Panc1 (cell line): ENCODE measurements at regions not wholly inside any gene's neighbourhood (a gene's known extent, or its start where the extent isn't known, plus 50 kb on each side); places are given as distances from the start of the nearest gene placed in this dataset.

ENCODE experiments used
- ATAC-seq: fragments of 200-7000 bp; cut with Tn5 transposase; 2 replicates; pipeline ENCODE4 v1.9.1; 2020; ENCODE audit warnings: mild to moderate bottlenecking, moderate library complexity
- BruUV-seq: library from RNA; stranded (reverse); fragments of 400-500 nt; replicated peaks from 2 replicates; lab custom pipeline; 2021; lab: Mats Ljungman, UMichigan
- CTCF ChIA-PET: fragments of 300-600 bp; sonication (Branson Sonifier 250); formaldehyde crosslinking; loops from one replicate; lab custom pipeline; 2022; ENCODE audit warnings: antibody characterized with exemption; lab: Charles Lee
- POLR2A ChIA-PET: fragments of 300-600 bp; sonication (Branson Sonifier 250); formaldehyde crosslinking; loops from one replicate; lab custom pipeline; 2022; ENCODE audit warnings: antibody characterized with exemption; lab: Charles Lee
- DNase-seq: peaks from one replicate; pipeline ENCODE4 v3.0.0-alpha.2; 2010; ENCODE audit warnings: low read depth, low spot score
- H3K27ac ChIP-seq: 2 replicates; pipeline ENCODE4 v1.5.1; 2011; ENCODE audit warnings: mild to moderate bottlenecking, low read length, inconsistent platforms
- H3K27me3 ChIP-seq: fragments of 200-500 bp; sonication (Bioruptor generic); 2 replicates; pipeline ENCODE4 v1.6.0; 2014; ENCODE audit warnings: low read length, inconsistent platforms; ENCODE audit not compliant: control insufficient read depth, insufficient read depth
- H3K36me3 ChIP-seq: fragments of 200-500 bp; sonication (Bioruptor generic); 2 replicates; pipeline ENCODE4 v1.5.1; 2014; ENCODE audit warnings: inconsistent platforms, mild to moderate bottlenecking, low read length, moderate library complexity; ENCODE audit not compliant: control insufficient read depth, insufficient read depth
- H3K4me1 ChIP-seq: 2 replicates; pipeline ENCODE4 v1.5.1; 2011; ENCODE audit warnings: inconsistent platforms, mild to moderate bottlenecking, low read length, moderate library complexity; ENCODE audit not compliant: control insufficient read depth, insufficient read depth
- H3K4me3 ChIP-seq, 2 experiments: 2 replicates each; pipeline ENCODE4 v1.5.1; 2011 to 2012; ENCODE audit warnings: low read depth in 2 of 2, low read length in 2 of 2, mild to moderate bottlenecking in 2 of 2, inconsistent platforms in 1 of 2, moderate library complexity in 1 of 2
- H3K9me3 ChIP-seq: fragments of 200-500 bp; sonication (Bioruptor generic); 2 replicates; pipeline ENCODE4 v1.5.1; 2014; ENCODE audit warnings: low read depth, mild to moderate bottlenecking, inconsistent platforms, low read length, moderate library complexity; ENCODE audit not compliant: control insufficient read depth, insufficient read depth
- CTCF ChIP-seq: fragments of 450-650 bp; IDR thresholded peaks from 2 replicates; pipeline ENCODE4 v1.5.1; 2017; ENCODE audit warnings: mild to moderate bottlenecking
- POLR2AphosphoS5 ChIP-seq: IDR thresholded peaks from 2 replicates; pipeline ENCODE4 v1.6.1; 2012; ENCODE audit warnings: mild to moderate bottlenecking, low read depth, low read length, moderate library complexity
- REST ChIP-seq, 2 experiments: IDR thresholded peaks; 2 replicates each; pipeline ENCODE4 v1.6.1; 2011 to 2012; ENCODE audit warnings: low read depth in 2 of 2, control low read depth in 1 of 2, low read length in 1 of 2, mild to moderate bottlenecking in 1 of 2, moderate library complexity in 1 of 2; ENCODE audit not compliant: insufficient read depth in 1 of 2
- SIN3A ChIP-seq: IDR thresholded peaks from 2 replicates; pipeline ENCODE4 v1.6.1; 2012; ENCODE audit warnings: low read depth, mild to moderate bottlenecking, low read length, moderate library complexity, borderline replicate concordance; ENCODE audit not compliant: insufficient read depth
- TCF7L2 ChIP-seq: IDR thresholded peaks from 2 replicates; pipeline ENCODE4 v1.6.1; 2011; ENCODE audit warnings: mild to moderate bottlenecking, low read depth, low read length, inconsistent platforms
- in situ Hi-C: cut with HindIII; loops from 2 replicates; pipeline ENCODE4 v1.10.0; 2016; ENCODE audit warnings: low sequenced_read_pairs, low pct_unique_long_range_greater_than_20kb
- intact Hi-C: fragments of 100-400 bp; cut with micrococcal nuclease; formaldehyde crosslinking; loops from one replicate; pipeline ENCODE4 v1.10.0; 2022; ENCODE audit not compliant: unreplicated experiment

GRCh38 chr2:155518094-155518493, 814.4 kb downstream of the NR4A2 start:
- H3K4me3 ChIP-seq, result no peak overlapping the region
- no peaks in the 10 kb centered on the region for H3K4me1 ChIP-seq
- POLR2A ChIA-PET, result no interaction called here
- intact Hi-C loops, result no loop called here
- CTCF ChIA-PET, result no interaction called here
- no TSS peak for BruUV-seq
- no peak overlapping the region for H3K27ac ChIP-seq
- H3K9me3 ChIP-seq, result no peaks in the 10 kb centered on the region
- DNase-seq, result no peak
- no peak for ATAC-seq
- H3K36me3 ChIP-seq, result no peaks in the 10 kb centered on the region
- H3K27me3 ChIP-seq, result no peaks in the 10 kb centered on the region
- TF ChIP-seq CTCF (no peak), POLR2AphosphoS5 (no peak), SIN3A (no peak), TCF7L2 (no peak), REST (IDR thresholded peaks at IDR 0.05; ENCODE audit: insufficient read depth in 1 of 2, low read depth in 2 of 2, low read length in 1 of 2) (no peak)
- in situ Hi-C loops, result no loop called here

GRCh38 chr2:155517362-155517761, 815.2 kb downstream of the NR4A2 start:
- no peaks in the 10 kb centered on the region for H3K36me3 ChIP-seq
- H3K9me3 ChIP-seq, result no peaks in the 10 kb centered on the region
- CTCF ChIA-PET, result no interaction called here
- no peaks in the 10 kb centered on the region for H3K4me1 ChIP-seq
- no peak overlapping the region for H3K27ac ChIP-seq
- in situ Hi-C loops, result no loop called here
- TF ChIP-seq POLR2AphosphoS5 (no peak), CTCF (no peak), SIN3A (no peak), REST (IDR thresholded peaks at IDR 0.05; ENCODE audit: insufficient read depth in 1 of 2, low read depth in 2 of 2, low read length in 1 of 2) (no peak), TCF7L2 (no peak)
- ATAC-seq (no peak), DNase-seq (no peak)
- no TSS peak for BruUV-seq
- H3K27me3 ChIP-seq, result no peaks in the 10 kb centered on the region
- POLR2A ChIA-PET, result no interaction called here
- no peak overlapping the region for H3K4me3 ChIP-seq
- intact Hi-C loops, result no loop called here
